Adrenal gland (tissue), 9 donors: ENCODE measurements at regions not wholly inside any gene's neighbourhood (a gene's known extent, or its start where the extent isn't known, plus 50 kb on each side); places are given as distances from the start of the nearest gene placed in this dataset.

Source experiments
- DNase-seq, 7 donors: peaks; one replicate each; pipeline ENCODE4 v3.0.0-alpha.2; 2019 to 2020
- H3K27ac ChIP-seq, 5 donors: fragments of 200-600 bp; sonication (generic) in 4 of 5; 1 replicate in 3 of 5; 2 replicates in 2 of 5; pipeline versions ENCODE4 v1.5.1 to v1.8.0; 2016 to 2020; ENCODE audit warnings: mild to moderate bottlenecking in 1 of 5
- H3K27me3 ChIP-seq: fragments of 200-600 bp; 2 replicates; pipeline ENCODE4 v1.8.0; 2021
- H3K36me3 ChIP-seq, 2 donors: fragments of 200-600 bp; replicated peaks in 1 of 2; 1 replicate in 1 of 2; 2 replicates in 1 of 2; pipeline versions ENCODE4 v1.5.1 to v1.8.0; 2018 to 2022
- H3K4me1 ChIP-seq, 2 donors: fragments of 200-600 bp; replicated peaks in 1 of 2; 1 replicate in 1 of 2; 2 replicates in 1 of 2; pipeline versions ENCODE4 v1.5.1 to v1.8.0; 2018 to 2021
- H3K4me3 ChIP-seq, 4 donors: fragments of 200-600 bp; sonication (generic) in 3 of 4; one replicate each; pipeline ENCODE4 v1.5.1; 2016 to 2018
- H3K9me3 ChIP-seq, 3 donors: fragments of 200-600 bp; sonication (generic) in 1 of 3; replicated peaks in 1 of 3; 1 replicate in 2 of 3; 2 replicates in 1 of 3; pipeline versions ENCODE4 v1.5.1 to v1.8.0; 2016 to 2021
- POLR2A ChIP-seq, 2 donors: fragments of 450-650 bp; IDR thresholded peaks; one replicate each; pipeline ENCODE4 v1.6.1; 2017; ENCODE audit warnings: antibody characterized with exemption in 2 of 2, mild to moderate bottlenecking in 2 of 2, moderate library complexity in 1 of 2
- WGBS, 4 donors: extraction: QIAGEN DNeasy Blood & Tissue Kit in 2 of 4; methylation state at CpG; one replicate each; pipeline versions ENCODE4 v1.1.5 to v1.1.7; 2013 to 2017; 5-methylcytosine and 5-hydroxymethylcytosine counted together
- intact Hi-C, 2 donors: fragments of 100-400 bp; cut with DNase I; formaldehyde crosslinking; loops; one replicate each; pipeline versions ENCODE4 v1.14.1 to v1.15.0; 2022 to 2023
- TF ChIP-seq, protein P1 (sequence below), 6 experiments: fragments of 450-650 bp in 4 of 6; fragments of 200-600 bp in 2 of 6; sonication (generic) in 1 of 6; IDR thresholded peaks; 1 replicate in 5 of 6; 2 replicates in 1 of 6; pipeline versions ENCODE4 v1.5.1 to v1.8.0; 2016 to 2021; ENCODE audit warnings: antibody characterized with exemption in 6 of 6, mild to moderate bottlenecking in 2 of 6, moderate library complexity in 1 of 6
- donor health status: healthy with polysubstance abuse.
- donor health status: Bipolar disorder and iron deficiency.
- donor health status: DM: yes; HTN: yes; CAD: no.
- donor health status: DM: no; HTN: no; CAD: no.
- donor health status: DM: no; HTN: no; CAD: no.

DNA sequence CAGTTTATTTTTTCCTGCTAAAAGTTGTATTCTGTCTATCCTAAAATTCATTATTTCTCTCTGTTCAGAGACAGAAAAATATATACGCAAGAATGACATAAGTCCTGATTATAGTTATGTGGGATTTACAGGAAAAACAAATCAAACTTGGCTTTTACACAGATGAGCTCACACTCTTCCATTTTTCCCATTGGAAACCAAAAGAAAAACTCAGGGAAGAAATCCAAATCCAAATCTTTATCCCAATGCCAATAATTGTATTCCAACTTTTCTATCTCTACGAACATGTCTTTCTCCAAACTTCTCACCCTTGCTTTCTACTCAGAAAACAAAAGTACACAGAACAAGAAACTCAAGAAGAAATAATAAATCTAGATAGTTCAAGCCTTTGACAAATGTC lies 249.1 kb upstream of the TMEFF2 start:
- 74 to 91% (median 83%) methylated on average over 2 of the region's 2 CpGs for WGBS, 4 donors

DNA sequence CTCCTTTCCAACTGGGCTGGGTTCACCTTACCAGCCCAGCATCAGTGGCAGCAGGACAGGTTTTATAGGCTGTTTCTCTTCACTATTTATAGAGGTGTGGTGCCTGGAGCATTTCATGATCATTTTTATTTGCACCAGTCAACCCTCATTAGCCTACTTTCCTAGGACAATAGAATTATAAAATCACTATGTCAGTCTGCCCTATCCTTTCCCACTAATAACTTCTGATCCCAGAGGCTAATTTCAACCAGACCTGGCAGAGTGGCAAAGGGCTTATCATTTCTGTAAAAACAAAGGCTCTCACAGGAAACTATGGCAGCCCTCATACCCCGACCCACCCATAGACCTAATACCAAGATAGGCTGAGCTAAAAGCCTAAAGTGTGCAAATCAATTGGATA lies 243.5 kb upstream of the TMEFF2 start:
- 77 to 86% (median 83%) methylated on average over 1 of the region's 1 CpG for WGBS, 4 donors
- Histone ChIP-seq H3K27me3 (no peaks in the 10 kb centered on the region), H3K9me3 (no peaks in the 10 kb centered on the region), H3K4me3 (no peak overlapping the region), H3K27ac (no peak overlapping the region), H3K36me3 (no peaks in the 10 kb centered on the region), H3K4me1 (no peaks in the 10 kb centered on the region)
- TF ChIP-seq, protein P1, sequence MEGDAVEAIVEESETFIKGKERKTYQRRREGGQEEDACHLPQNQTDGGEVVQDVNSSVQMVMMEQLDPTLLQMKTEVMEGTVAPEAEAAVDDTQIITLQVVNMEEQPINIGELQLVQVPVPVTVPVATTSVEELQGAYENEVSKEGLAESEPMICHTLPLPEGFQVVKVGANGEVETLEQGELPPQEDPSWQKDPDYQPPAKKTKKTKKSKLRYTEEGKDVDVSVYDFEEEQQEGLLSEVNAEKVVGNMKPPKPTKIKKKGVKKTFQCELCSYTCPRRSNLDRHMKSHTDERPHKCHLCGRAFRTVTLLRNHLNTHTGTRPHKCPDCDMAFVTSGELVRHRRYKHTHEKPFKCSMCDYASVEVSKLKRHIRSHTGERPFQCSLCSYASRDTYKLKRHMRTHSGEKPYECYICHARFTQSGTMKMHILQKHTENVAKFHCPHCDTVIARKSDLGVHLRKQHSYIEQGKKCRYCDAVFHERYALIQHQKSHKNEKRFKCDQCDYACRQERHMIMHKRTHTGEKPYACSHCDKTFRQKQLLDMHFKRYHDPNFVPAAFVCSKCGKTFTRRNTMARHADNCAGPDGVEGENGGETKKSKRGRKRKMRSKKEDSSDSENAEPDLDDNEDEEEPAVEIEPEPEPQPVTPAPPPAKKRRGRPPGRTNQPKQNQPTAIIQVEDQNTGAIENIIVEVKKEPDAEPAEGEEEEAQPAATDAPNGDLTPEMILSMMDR (IDR thresholded peaks at IDR 0.05) = no peak
- no peak for TF ChIP-seq POLR2A (IDR thresholded peaks at IDR 0.05)
- intact Hi-C loops = no loop called here
- no peak for DNase-seq

More for the DNA sequence above, 249.1 kb upstream of the TMEFF2 start:
- no peak for DNase-seq
- Histone ChIP-seq H3K4me3 (no peak overlapping the region), H3K36me3 (no peaks in the 10 kb centered on the region), H3K9me3 (no peaks in the 10 kb centered on the region), H3K4me1 (no peaks in the 10 kb centered on the region), H3K27ac (no peak overlapping the region), H3K27me3 (no peaks in the 10 kb centered on the region)
- TF ChIP-seq, protein P1 (IDR thresholded peaks at IDR 0.05) = no peak
- no peak for TF ChIP-seq POLR2A (IDR thresholded peaks at IDR 0.05)
- intact Hi-C loops = no loop called here

DNA sequence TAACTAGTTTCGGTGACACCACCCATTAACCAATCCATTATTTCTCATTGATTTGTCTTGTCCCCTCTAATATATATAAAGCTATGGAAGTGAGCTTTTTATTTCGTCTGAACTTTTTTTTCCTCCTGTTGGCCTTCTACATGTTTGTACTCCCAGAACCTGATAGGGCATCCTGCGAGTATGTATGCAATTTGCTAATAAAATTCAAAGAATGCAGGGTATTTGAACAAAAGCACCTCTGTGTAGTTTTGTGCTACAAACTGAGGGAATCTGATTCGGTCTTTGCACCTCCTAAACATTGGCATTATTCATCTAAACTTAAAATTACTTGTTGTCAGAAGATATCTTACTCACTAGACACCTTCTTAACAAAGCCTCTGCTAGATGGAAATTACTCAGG lies 242.9 kb upstream of the TMEFF2 start:
- H3K27ac ChIP-seq = no peak overlapping the region
- intact Hi-C loops = no loop called here
- TF ChIP-seq POLR2A (IDR thresholded peaks at IDR 0.05) = no peak
- TF ChIP-seq, protein P1 (IDR thresholded peaks at IDR 0.05) = no peak
- H3K9me3 ChIP-seq = no peaks in the 10 kb centered on the region
- no peaks in the 10 kb centered on the region for H3K36me3 ChIP-seq
- H3K27me3 ChIP-seq = no peaks in the 10 kb centered on the region
- H3K4me3 ChIP-seq = no peak overlapping the region
- H3K4me1 ChIP-seq = no peaks in the 10 kb centered on the region
- 54 to 67% (median 59%) methylated on average over 4 of the region's 4 CpGs for WGBS, 4 donors
- no peak for DNase-seq

DNA sequence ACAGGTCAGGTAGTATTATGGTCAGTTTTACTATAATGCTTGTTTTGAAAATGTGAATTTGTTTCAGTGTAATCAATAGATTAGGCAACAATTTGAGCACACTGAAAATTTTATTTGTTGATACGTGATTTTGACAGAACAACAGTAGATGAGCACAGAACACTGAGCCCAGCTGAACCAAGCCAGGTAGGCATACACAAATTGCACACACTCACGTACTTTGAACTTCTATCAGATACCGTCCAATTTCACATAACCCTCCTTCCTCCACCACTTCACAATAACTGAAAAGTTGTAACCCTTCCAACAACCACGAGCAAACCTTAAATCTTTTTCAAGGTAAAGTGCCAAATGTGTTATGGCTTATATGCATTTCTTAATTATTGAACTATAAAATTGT lies 229.5 kb upstream of the TMEFF2 start:
- no peaks in the 10 kb centered on the region for H3K36me3 ChIP-seq
- DNase-seq = no peak
- intact Hi-C loops = no loop called here
- no peak overlapping the region for H3K4me3 ChIP-seq
- H3K4me1 ChIP-seq = no peaks in the 10 kb centered on the region
- TF ChIP-seq POLR2A (IDR thresholded peaks at IDR 0.05) = no peak
- TF ChIP-seq, protein P1 (IDR thresholded peaks at IDR 0.05) = no peak
- H3K27ac ChIP-seq = no peak overlapping the region
- H3K27me3 ChIP-seq = no peaks in the 10 kb centered on the region
- no peaks in the 10 kb centered on the region for H3K9me3 ChIP-seq
- 62 to 71% (median 66%) methylated on average over 4 of the region's 4 CpGs for WGBS, 4 donors
